ENCODE measurements at regions not wholly inside any gene's neighbourhood (a gene's known extent, or its start where the extent isn't known, plus 50 kb on each side); places are given as distances from the start of the nearest gene placed in this dataset.

DNA sequence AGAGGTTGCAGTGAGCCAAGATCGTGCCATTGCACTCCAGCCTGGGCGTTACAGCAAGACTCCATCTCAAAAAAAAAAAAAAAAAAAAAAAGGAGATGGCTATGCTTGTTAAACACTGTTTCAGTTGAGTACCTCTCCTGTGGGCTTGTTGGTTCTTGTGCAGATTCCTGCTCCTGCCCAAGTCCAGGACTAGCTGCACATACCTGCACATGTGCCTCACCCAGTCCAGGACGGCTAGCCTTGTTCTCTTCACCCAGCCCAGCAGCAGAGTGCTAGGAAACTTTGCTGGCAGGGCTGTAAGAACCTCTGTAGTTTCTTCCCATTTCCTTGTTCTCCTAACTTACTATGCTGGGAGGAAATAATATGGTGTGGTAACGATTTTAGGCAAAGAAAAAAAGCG is 234.1 kb upstream of the DMRT1 start:
- TF ChIP-seq, protein P1, sequence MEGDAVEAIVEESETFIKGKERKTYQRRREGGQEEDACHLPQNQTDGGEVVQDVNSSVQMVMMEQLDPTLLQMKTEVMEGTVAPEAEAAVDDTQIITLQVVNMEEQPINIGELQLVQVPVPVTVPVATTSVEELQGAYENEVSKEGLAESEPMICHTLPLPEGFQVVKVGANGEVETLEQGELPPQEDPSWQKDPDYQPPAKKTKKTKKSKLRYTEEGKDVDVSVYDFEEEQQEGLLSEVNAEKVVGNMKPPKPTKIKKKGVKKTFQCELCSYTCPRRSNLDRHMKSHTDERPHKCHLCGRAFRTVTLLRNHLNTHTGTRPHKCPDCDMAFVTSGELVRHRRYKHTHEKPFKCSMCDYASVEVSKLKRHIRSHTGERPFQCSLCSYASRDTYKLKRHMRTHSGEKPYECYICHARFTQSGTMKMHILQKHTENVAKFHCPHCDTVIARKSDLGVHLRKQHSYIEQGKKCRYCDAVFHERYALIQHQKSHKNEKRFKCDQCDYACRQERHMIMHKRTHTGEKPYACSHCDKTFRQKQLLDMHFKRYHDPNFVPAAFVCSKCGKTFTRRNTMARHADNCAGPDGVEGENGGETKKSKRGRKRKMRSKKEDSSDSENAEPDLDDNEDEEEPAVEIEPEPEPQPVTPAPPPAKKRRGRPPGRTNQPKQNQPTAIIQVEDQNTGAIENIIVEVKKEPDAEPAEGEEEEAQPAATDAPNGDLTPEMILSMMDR (conservative IDR thresholded peaks at IDR 0.05 in 1 of 2, IDR thresholded peaks at IDR 0.05 in 1 of 2; ENCODE audit: low read depth in 1 of 2, low read length in 2 of 2): no peak
- TF ChIP-seq EZH2 (IDR thresholded peaks at IDR 0.05; ENCODE audit: low read length, missing control alignments): no peak

Data from fibroblast of lung (primary cell).